Caco-2 (cell line): ENCODE measurements at regions not wholly inside any gene's neighbourhood (a gene's known extent, or its start where the extent isn't known, plus 50 kb on each side); places are given as distances from the start of the nearest gene placed in this dataset.

Experiments used
- BruUV-seq: library from RNA; stranded (reverse); fragments of 400-500 nt; replicated peaks from 2 replicates; lab custom pipeline; 2021; lab: Mats Ljungman, UMichigan
- CTCF ChIA-PET: fragments of 300-600 bp; sonication (Branson Sonifier 250); formaldehyde crosslinking; loops from one replicate; lab custom pipeline; 2022; ENCODE audit warnings: antibody characterized with exemption; lab: Charles Lee
- POLR2A ChIA-PET: fragments of 300-600 bp; sonication (Branson Sonifier 250); formaldehyde crosslinking; loops from one replicate; lab custom pipeline; 2022; ENCODE audit warnings: antibody characterized with exemption; lab: Charles Lee
- DNase-seq, 2 experiments: peaks; one replicate each; pipeline versions ENCODE4 v3.0.0 to v3.0.0-alpha.2; 2020 to 2022
- H3K27me3 ChIP-seq: replicated peaks from 2 replicates; pipeline ENCODE4 v1.6.0; 2011; ENCODE audit warnings: low read length; ENCODE audit not compliant: control insufficient read depth, insufficient read depth
- H3K36me3 ChIP-seq: 2 replicates; pipeline ENCODE4 v1.5.1; 2011; ENCODE audit warnings: low read length; ENCODE audit not compliant: control insufficient read depth, insufficient read depth
- H3K4me1 ChIP-seq: fragments of 250-450 bp; sonication (Bioruptor Pico); 2 replicates; pipeline ENCODE4 v1.5.1; 2020; ENCODE audit warnings: mild to moderate bottlenecking
- H3K4me3 ChIP-seq: 2 replicates; pipeline ENCODE4 v1.5.1; 2011; ENCODE audit warnings: low read depth, mild to moderate bottlenecking, control low read depth, low read length
- H3K9me3 ChIP-seq: fragments of 250-450 bp; sonication (Bioruptor Pico); 2 replicates; pipeline ENCODE4 v1.5.1; 2020; ENCODE audit warnings: mild to moderate bottlenecking, moderate library complexity
- H3K27ac Mint-ChIP-seq: one replicate; pipeline ENCODE4 v1.8.0; 2022; ENCODE audit warnings: mixed read lengths; ENCODE audit not compliant: unreplicated experiment
- H3K27me3 Mint-ChIP-seq: one replicate; pipeline ENCODE4 v1.8.0; 2022; ENCODE audit warnings: mixed read lengths; ENCODE audit not compliant: insufficient read depth, unreplicated experiment
- H3K36me3 Mint-ChIP-seq: one replicate; pipeline ENCODE4 v1.8.0; 2022; ENCODE audit warnings: mild to moderate bottlenecking, mixed read lengths; ENCODE audit not compliant: insufficient read depth, unreplicated experiment
- H3K4me1 Mint-ChIP-seq: one replicate; pipeline ENCODE4 v1.8.0; 2022; ENCODE audit warnings: low read depth, mixed read lengths; ENCODE audit not compliant: unreplicated experiment
- H3K4me3 Mint-ChIP-seq: one replicate; pipeline ENCODE4 v1.8.0; 2022; ENCODE audit warnings: mild to moderate bottlenecking, moderate library complexity, mixed read lengths; ENCODE audit not compliant: unreplicated experiment
- H3K9me3 Mint-ChIP-seq: one replicate; pipeline ENCODE4 v1.8.0; 2022; ENCODE audit warnings: mixed read lengths; ENCODE audit not compliant: unreplicated experiment
- intact Hi-C: fragments of 100-400 bp; cut with micrococcal nuclease; formaldehyde crosslinking; loops from one replicate; pipeline ENCODE4 v1.10.0; 2022; ENCODE audit not compliant: unreplicated experiment
- TF ChIP-seq, protein P1 (sequence below), 2 experiments: fragments of 200-600 bp in 1 of 2; IDR thresholded peaks; 1 replicate in 1 of 2; 2 replicates in 1 of 2; pipeline versions ENCODE4 v1.5.1 to v1.8.0; 2011 to 2022; ENCODE audit warnings: antibody characterized with exemption in 1 of 2, control low read depth in 1 of 2, inconsistent platforms in 1 of 2, low read depth in 1 of 2, low read length in 1 of 2, mild to moderate bottlenecking in 1 of 2, moderate library complexity in 1 of 2; ENCODE audit not compliant: insufficient read depth in 1 of 2, severe bottlenecking in 1 of 2, unreplicated experiment in 1 of 2

DNA sequence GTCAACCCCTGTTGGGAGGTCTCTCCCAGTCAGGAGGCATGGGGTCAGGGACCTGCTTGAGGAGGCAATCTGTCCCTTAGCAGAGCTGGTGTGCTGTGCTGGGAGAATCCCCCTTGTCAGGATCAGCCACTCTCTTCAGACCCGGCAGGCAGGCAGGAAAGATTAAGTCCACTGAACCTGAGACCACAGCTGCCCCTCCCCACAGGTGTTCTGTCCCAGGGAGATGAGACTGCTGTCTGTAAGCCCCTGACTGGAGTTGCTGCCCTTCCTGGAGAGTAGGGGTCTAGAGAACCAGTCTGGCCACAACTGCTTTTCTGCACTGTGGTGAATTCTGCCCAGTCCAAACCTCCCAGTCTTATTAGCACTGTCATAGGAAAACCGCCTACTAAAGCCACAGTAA is 677.8 kb upstream of the POU3F2 start:
- no peak overlapping the region for H3K27ac Mint-ChIP-seq
- Histone ChIP-seq H3K36me3 (no peaks in the 10 kb centered on the region), H3K27me3 (no peaks in the 10 kb centered on the region), H3K9me3 (no peaks in the 10 kb centered on the region), H3K4me3 (no peak overlapping the region), H3K4me1 (no peaks in the 10 kb centered on the region)
- H3K4me3 Mint-ChIP-seq, result no peak overlapping the region
- intact Hi-C loops, result no loop called here
- CTCF ChIA-PET, result no interaction called here
- no peaks in the 10 kb centered on the region for H3K9me3 Mint-ChIP-seq
- no peaks in the 10 kb centered on the region for H3K27me3 Mint-ChIP-seq
- DNase-seq, result no peak
- POLR2A ChIA-PET, result no interaction called here
- no peaks in the 10 kb centered on the region for H3K36me3 Mint-ChIP-seq
- TF ChIP-seq, protein P1, sequence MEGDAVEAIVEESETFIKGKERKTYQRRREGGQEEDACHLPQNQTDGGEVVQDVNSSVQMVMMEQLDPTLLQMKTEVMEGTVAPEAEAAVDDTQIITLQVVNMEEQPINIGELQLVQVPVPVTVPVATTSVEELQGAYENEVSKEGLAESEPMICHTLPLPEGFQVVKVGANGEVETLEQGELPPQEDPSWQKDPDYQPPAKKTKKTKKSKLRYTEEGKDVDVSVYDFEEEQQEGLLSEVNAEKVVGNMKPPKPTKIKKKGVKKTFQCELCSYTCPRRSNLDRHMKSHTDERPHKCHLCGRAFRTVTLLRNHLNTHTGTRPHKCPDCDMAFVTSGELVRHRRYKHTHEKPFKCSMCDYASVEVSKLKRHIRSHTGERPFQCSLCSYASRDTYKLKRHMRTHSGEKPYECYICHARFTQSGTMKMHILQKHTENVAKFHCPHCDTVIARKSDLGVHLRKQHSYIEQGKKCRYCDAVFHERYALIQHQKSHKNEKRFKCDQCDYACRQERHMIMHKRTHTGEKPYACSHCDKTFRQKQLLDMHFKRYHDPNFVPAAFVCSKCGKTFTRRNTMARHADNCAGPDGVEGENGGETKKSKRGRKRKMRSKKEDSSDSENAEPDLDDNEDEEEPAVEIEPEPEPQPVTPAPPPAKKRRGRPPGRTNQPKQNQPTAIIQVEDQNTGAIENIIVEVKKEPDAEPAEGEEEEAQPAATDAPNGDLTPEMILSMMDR (IDR thresholded peaks at IDR 0.05; ENCODE audit: insufficient read depth in 1 of 2, low read depth in 1 of 2, low read length in 1 of 2, severe bottlenecking in 1 of 2, unreplicated experiment in 1 of 2), result no peak
- BruUV-seq, result no TSS peak
- H3K4me1 Mint-ChIP-seq, result no peaks in the 10 kb centered on the region

DNA sequence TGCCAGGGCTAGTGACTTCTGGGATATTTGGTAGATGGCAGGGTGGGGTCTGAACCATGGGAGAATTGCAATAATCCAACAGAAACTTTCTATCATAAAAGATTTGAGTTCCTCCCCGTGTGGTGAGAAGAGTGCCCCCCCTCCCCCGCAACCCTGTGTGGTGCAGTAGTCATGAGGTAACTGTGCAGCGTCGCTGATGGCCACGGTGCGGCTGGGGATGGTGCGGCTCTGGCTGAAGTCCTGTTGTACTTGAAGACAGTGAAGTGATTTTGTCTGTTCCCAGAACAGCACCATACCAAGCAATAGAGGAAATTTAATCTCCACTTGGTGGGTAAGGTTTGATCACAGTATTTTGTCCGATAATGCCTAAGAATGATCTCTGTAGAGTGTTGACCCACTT is 654.8 kb upstream of the POU3F2 start:
- Histone ChIP-seq H3K4me3 (no peak overlapping the region), H3K27me3 (no peaks in the 10 kb centered on the region), H3K4me1 (no peaks in the 10 kb centered on the region), H3K36me3 (no peaks in the 10 kb centered on the region), H3K9me3 (no peaks in the 10 kb centered on the region)
- Mint-ChIP-seq H3K27me3 (no peaks in the 10 kb centered on the region), H3K4me3 (no peak overlapping the region), H3K36me3 (no peaks in the 10 kb centered on the region), H3K4me1 (no peaks in the 10 kb centered on the region), H3K27ac (no peak overlapping the region), H3K9me3 (no peaks in the 10 kb centered on the region)
- no peak for DNase-seq
- intact Hi-C loops, result no loop called here
- TF ChIP-seq, protein P1 (IDR thresholded peaks at IDR 0.05; ENCODE audit: insufficient read depth in 1 of 2, low read depth in 1 of 2, low read length in 1 of 2, severe bottlenecking in 1 of 2, unreplicated experiment in 1 of 2), result no peak
- BruUV-seq, result no TSS peak
- POLR2A ChIA-PET, result no interaction called here
- CTCF ChIA-PET, result no interaction called here

DNA sequence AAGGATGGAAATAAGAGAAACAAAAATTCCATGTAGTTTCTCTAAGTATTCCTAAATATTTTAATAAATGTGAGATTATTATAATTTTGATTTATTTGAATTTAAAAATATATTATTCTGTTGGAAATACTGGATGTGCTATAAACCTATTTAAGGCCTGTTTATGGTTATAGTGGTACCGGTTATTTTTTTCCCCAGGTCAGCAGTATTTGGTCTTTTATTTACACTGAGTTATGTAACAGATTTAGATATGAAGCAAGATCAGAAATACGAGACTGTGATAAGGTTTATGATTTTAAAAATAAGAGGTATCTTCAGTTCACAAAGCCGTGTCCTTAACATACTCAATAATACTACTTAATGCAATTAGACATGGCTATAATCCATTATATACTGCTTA is 634.3 kb upstream of the POU3F2 start:
- TF ChIP-seq, protein P1 (IDR thresholded peaks at IDR 0.05; ENCODE audit: insufficient read depth in 1 of 2, low read depth in 1 of 2, low read length in 1 of 2, severe bottlenecking in 1 of 2, unreplicated experiment in 1 of 2), result no peak
- H3K4me1 Mint-ChIP-seq, result no peaks in the 10 kb centered on the region
- no peak for DNase-seq
- no peaks in the 10 kb centered on the region for H3K9me3 Mint-ChIP-seq
- intact Hi-C loops, result no loop called here
- H3K27me3 ChIP-seq, result no peaks in the 10 kb centered on the region
- ChIA-PET CTCF (no interaction called here), POLR2A (no interaction called here)
- H3K9me3 ChIP-seq, result no peaks in the 10 kb centered on the region
- no peak overlapping the region for H3K27ac Mint-ChIP-seq
- H3K27me3 Mint-ChIP-seq, result no peaks in the 10 kb centered on the region
- H3K4me3 ChIP-seq, result no peak overlapping the region
- H3K36me3 ChIP-seq, result no peaks in the 10 kb centered on the region
- no peak overlapping the region for H3K4me3 Mint-ChIP-seq
- H3K36me3 Mint-ChIP-seq, result no peaks in the 10 kb centered on the region
- BruUV-seq, result no TSS peak
- no peaks in the 10 kb centered on the region for H3K4me1 ChIP-seq
